ENCODE measurements at regions not wholly inside any gene's neighbourhood (a gene's known extent, or its start where the extent isn't known, plus 50 kb on each side); places are given as distances from the start of the nearest gene placed in this dataset.

DNA sequence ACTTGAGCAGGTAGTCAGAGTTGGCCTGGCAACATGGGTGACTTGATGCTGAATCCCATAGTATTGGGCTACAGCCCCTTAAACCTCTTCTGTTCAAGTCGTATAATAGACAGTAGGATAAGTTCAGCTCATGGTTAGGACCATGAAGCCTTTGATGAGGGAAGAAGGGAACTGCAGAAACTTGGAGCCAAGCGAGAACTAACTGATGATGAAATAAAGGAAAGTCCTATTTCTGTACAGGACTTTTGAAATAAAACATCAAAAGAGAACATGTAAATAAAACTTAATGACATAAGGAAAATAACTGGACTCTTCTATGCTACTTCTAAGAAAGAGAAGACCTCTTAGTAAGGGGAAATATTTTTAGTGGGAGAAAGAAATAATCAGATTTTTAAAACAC is 51.2 kb upstream of the UGP2 start:
- H3K4me3 Mint-ChIP-seq = no peak overlapping the region

DNA sequence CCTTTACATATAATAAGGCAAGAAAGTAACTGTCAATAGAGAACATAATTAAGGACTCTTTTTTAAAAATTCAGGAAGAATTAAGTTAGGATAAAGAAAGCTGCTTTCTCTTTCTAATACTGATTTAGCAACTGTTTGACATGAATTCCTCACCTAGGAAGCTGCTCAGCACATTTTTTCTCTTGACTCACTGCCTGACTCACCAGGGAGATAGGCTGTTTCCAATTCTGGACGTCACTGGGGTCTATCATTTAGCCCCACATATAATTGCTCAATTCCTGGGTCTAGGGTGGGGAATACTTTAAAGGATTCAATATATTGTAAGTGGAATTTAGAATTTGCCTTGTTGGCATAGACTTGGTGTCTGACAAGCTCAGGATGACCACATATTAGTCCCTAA is 50.8 kb upstream of the UGP2 start:
- POLR2A ChIA-PET = no interaction called here
- H2AFZ ChIP-seq (ENCODE audit: insufficient read depth, low read depth, low read length, poor library complexity, severe bottlenecking) = no peak overlapping the region
- H4K20me1 ChIP-seq (ENCODE audit: control insufficient read depth, insufficient read depth, low read length, poor library complexity, severe bottlenecking) = no peaks in the 10 kb centered on the region
- peaks cover 5% of the 10 kb centered on the region for H3K27me3 Mint-ChIP-seq
- H3K4me3 ChIP-seq (ENCODE audit: control extremely low read depth in 1 of 5, extremely low read depth in 1 of 5, insufficient read depth in 1 of 5, low read depth in 2 of 5, low read length in 4 of 5) = no peak overlapping the region
- no peak overlapping the region for H3K4me3 Mint-ChIP-seq
- no peaks in the 10 kb centered on the region for H3K79me2 ChIP-seq (ENCODE audit: control insufficient read depth, insufficient read depth, low read length)
- DNase-seq (no peak), ATAC-seq (ENCODE audit: low read depth) (no peak)
- H3K27ac ChIP-seq (ENCODE audit: low read length in 2 of 2) = no peak overlapping the region
- TF ChIP-seq, protein P1, sequence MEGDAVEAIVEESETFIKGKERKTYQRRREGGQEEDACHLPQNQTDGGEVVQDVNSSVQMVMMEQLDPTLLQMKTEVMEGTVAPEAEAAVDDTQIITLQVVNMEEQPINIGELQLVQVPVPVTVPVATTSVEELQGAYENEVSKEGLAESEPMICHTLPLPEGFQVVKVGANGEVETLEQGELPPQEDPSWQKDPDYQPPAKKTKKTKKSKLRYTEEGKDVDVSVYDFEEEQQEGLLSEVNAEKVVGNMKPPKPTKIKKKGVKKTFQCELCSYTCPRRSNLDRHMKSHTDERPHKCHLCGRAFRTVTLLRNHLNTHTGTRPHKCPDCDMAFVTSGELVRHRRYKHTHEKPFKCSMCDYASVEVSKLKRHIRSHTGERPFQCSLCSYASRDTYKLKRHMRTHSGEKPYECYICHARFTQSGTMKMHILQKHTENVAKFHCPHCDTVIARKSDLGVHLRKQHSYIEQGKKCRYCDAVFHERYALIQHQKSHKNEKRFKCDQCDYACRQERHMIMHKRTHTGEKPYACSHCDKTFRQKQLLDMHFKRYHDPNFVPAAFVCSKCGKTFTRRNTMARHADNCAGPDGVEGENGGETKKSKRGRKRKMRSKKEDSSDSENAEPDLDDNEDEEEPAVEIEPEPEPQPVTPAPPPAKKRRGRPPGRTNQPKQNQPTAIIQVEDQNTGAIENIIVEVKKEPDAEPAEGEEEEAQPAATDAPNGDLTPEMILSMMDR (IDR thresholded peaks at IDR 0.05) = no peak
- no peak for TF ChIP-seq EZH2 (IDR thresholded peaks at IDR 0.05; ENCODE audit: borderline replicate concordance, insufficient read depth, low read depth, low read length, poor library complexity, severe bottlenecking)
- no peak overlapping the region for H3K4me2 ChIP-seq (replicated peaks; ENCODE audit: low read depth, low read length, poor library complexity, severe bottlenecking)
- CTCF ChIA-PET = no interaction called here
- no peaks in the 10 kb centered on the region for H3K4me1 Mint-ChIP-seq
- H3K27ac Mint-ChIP-seq = no peak overlapping the region
- WGBS (ENCODE audit: insufficient coverage) = no CpG with 5 or more reads among the region's 1 CpG
- H3K27me3 ChIP-seq (replicated peaks in 1 of 4; ENCODE audit: control extremely low read depth in 1 of 4, control insufficient read depth in 3 of 4, insufficient read depth in 4 of 4, low read length in 3 of 4) = no peaks in the 10 kb centered on the region
- no peak overlapping the region for H3K9ac ChIP-seq (ENCODE audit: low read length)
- H3K9me3 ChIP-seq (ENCODE audit: control extremely low read depth in 1 of 3, control insufficient read depth in 2 of 3, insufficient read depth in 1 of 3, low read length in 2 of 3) = no peaks in the 10 kb centered on the region
- intact Hi-C loops (cut with micrococcal nuclease) = no loop called here
- no peaks in the 10 kb centered on the region for H3K36me3 ChIP-seq (replicated peaks in 1 of 2; ENCODE audit: control extremely low read depth in 1 of 2, control insufficient read depth in 1 of 2, extremely low read depth in 1 of 2, insufficient read depth in 2 of 2, low read length in 1 of 2)
- no peaks in the 10 kb centered on the region for H3K4me1 ChIP-seq (ENCODE audit: control insufficient read depth in 2 of 2, insufficient read depth in 2 of 2, low read length in 2 of 2)
- H3K9me3 Mint-ChIP-seq (ENCODE audit: insufficient read depth) = no peaks in the 10 kb centered on the region

More for the DNA sequence above, 51.2 kb upstream of the UGP2 start:
- no peaks in the 10 kb centered on the region for H3K4me1 ChIP-seq (ENCODE audit: control insufficient read depth in 2 of 2, insufficient read depth in 2 of 2, low read length in 2 of 2)
- H3K27me3 ChIP-seq (replicated peaks in 1 of 4; ENCODE audit: control extremely low read depth in 1 of 4, control insufficient read depth in 3 of 4, insufficient read depth in 4 of 4, low read length in 3 of 4) = no peaks in the 10 kb centered on the region
- no peak overlapping the region for H3K9ac ChIP-seq (ENCODE audit: low read length)
- no peaks in the 10 kb centered on the region for H3K9me3 ChIP-seq (ENCODE audit: control extremely low read depth in 1 of 3, control insufficient read depth in 2 of 3, insufficient read depth in 1 of 3, low read length in 2 of 3)
- H2AFZ ChIP-seq (ENCODE audit: insufficient read depth, low read depth, low read length, poor library complexity, severe bottlenecking) = no peak overlapping the region
- no peaks in the 10 kb centered on the region for H3K36me3 ChIP-seq (replicated peaks in 1 of 2; ENCODE audit: control extremely low read depth in 1 of 2, control insufficient read depth in 1 of 2, extremely low read depth in 1 of 2, insufficient read depth in 2 of 2, low read length in 1 of 2)
- H3K4me3 ChIP-seq (ENCODE audit: control extremely low read depth in 1 of 5, extremely low read depth in 1 of 5, insufficient read depth in 1 of 5, low read depth in 2 of 5, low read length in 4 of 5) = no peak overlapping the region
- intact Hi-C loops (cut with micrococcal nuclease) = no loop called here
- no peak overlapping the region for H3K27ac Mint-ChIP-seq
- H3K4me2 ChIP-seq (replicated peaks; ENCODE audit: low read depth, low read length, poor library complexity, severe bottlenecking) = no peak overlapping the region
- ChIA-PET POLR2A (no interaction called here), CTCF (no interaction called here)
- DNase-seq = no peak
- no CpG with 5 or more reads among the region's 2 CpGs for WGBS (ENCODE audit: insufficient coverage)
- no peaks in the 10 kb centered on the region for H3K79me2 ChIP-seq (ENCODE audit: control insufficient read depth, insufficient read depth, low read length)
- no peaks in the 10 kb centered on the region for H3K9me3 Mint-ChIP-seq (ENCODE audit: insufficient read depth)
- peaks cover 5% of the 10 kb centered on the region for H3K27me3 Mint-ChIP-seq
- H4K20me1 ChIP-seq (ENCODE audit: control insufficient read depth, insufficient read depth, low read length, poor library complexity, severe bottlenecking) = no peaks in the 10 kb centered on the region
- H3K4me1 Mint-ChIP-seq = no peaks in the 10 kb centered on the region
- ATAC-seq (ENCODE audit: low read depth) = no peak
- H3K27ac ChIP-seq (ENCODE audit: low read length in 2 of 2) = no peak overlapping the region
- TF ChIP-seq, protein P1 (IDR thresholded peaks at IDR 0.05) = no peak
- no peak for TF ChIP-seq EZH2 (IDR thresholded peaks at IDR 0.05; ENCODE audit: borderline replicate concordance, insufficient read depth, low read depth, low read length, poor library complexity, severe bottlenecking)

Data from B cell (primary cell).